ENCODE measurements at regions not wholly inside any gene's neighbourhood (a gene's known extent, or its start where the extent isn't known, plus 50 kb on each side); places are given as distances from the start of the nearest gene placed in this dataset.

GRCh38 chr7:81036057-81036456 lies 117.2 kb upstream of the SEMA3C start:
- Histone ChIP-seq H3K27ac (ENCODE audit: low read length in 2 of 2) (no peak overlapping the region), H3K4me3 (ENCODE audit: control extremely low read depth in 1 of 5, extremely low read depth in 1 of 5, insufficient read depth in 1 of 5, low read depth in 2 of 5, low read length in 4 of 5) (no peak overlapping the region), H2AFZ (ENCODE audit: insufficient read depth, low read depth, low read length, poor library complexity, severe bottlenecking) (no peak overlapping the region), H3K36me3 (replicated peaks in 1 of 2; ENCODE audit: control extremely low read depth in 1 of 2, control insufficient read depth in 1 of 2, extremely low read depth in 1 of 2, insufficient read depth in 2 of 2, low read length in 1 of 2) (no peaks in the 10 kb centered on the region), H3K4me1 (ENCODE audit: control insufficient read depth in 2 of 2, insufficient read depth in 2 of 2, low read length in 2 of 2) (no peaks in the 10 kb centered on the region), H3K9ac (ENCODE audit: low read length) (no peak overlapping the region), H3K79me2 (ENCODE audit: control insufficient read depth, insufficient read depth, low read length) (no peaks in the 10 kb centered on the region), H3K27me3 (replicated peaks in 1 of 4; ENCODE audit: control extremely low read depth in 1 of 4, control insufficient read depth in 3 of 4, insufficient read depth in 4 of 4, low read length in 3 of 4) (no peaks in the 10 kb centered on the region), H4K20me1 (ENCODE audit: control insufficient read depth, insufficient read depth, low read length, poor library complexity, severe bottlenecking) (no peaks in the 10 kb centered on the region), H3K4me2 (replicated peaks; ENCODE audit: low read depth, low read length, poor library complexity, severe bottlenecking) (no peak overlapping the region), H3K9me3 (ENCODE audit: control extremely low read depth in 1 of 3, control insufficient read depth in 2 of 3, insufficient read depth in 1 of 3, low read length in 2 of 3) (peaks cover 0 to 9% (median 0%) of the 10 kb centered on the region in 3 donors)
- ChIA-PET POLR2A (no interaction called here), CTCF (no interaction called here)
- Mint-ChIP-seq H3K27ac (no peak overlapping the region), H3K9me3 (ENCODE audit: insufficient read depth) (peaks cover 3% of the 10 kb centered on the region), H3K27me3 (no peaks in the 10 kb centered on the region), H3K4me3 (no peak overlapping the region), H3K4me1 (no peaks in the 10 kb centered on the region)
- ATAC-seq (ENCODE audit: low read depth) (no peak), DNase-seq (no peak)
- intact Hi-C loops (cut with micrococcal nuclease): no loop called here
- WGBS (ENCODE audit: insufficient coverage): 94% methylated on average over 2 of the region's 5 CpGs
- TF ChIP-seq EZH2 (IDR thresholded peaks at IDR 0.05; ENCODE audit: borderline replicate concordance, insufficient read depth, low read depth, low read length, poor library complexity, severe bottlenecking) (no peak), CTCF (IDR thresholded peaks at IDR 0.05) (no peak)

GRCh38 chr7:81031996-81032395 lies 113.1 kb upstream of the SEMA3C start:
- Mint-ChIP-seq H3K4me3 (no peak overlapping the region), H3K27ac (no peak overlapping the region), H3K27me3 (no peaks in the 10 kb centered on the region), H3K4me1 (no peaks in the 10 kb centered on the region), H3K9me3 (ENCODE audit: insufficient read depth) (no peaks in the 10 kb centered on the region)
- Histone ChIP-seq H2AFZ (ENCODE audit: insufficient read depth, low read depth, low read length, poor library complexity, severe bottlenecking) (no peak overlapping the region), H3K79me2 (ENCODE audit: control insufficient read depth, insufficient read depth, low read length) (no peaks in the 10 kb centered on the region), H3K4me3 (ENCODE audit: control extremely low read depth in 1 of 5, extremely low read depth in 1 of 5, insufficient read depth in 1 of 5, low read depth in 2 of 5, low read length in 4 of 5) (no peak overlapping the region), H3K27me3 (replicated peaks in 1 of 4; ENCODE audit: control extremely low read depth in 1 of 4, control insufficient read depth in 3 of 4, insufficient read depth in 4 of 4, low read length in 3 of 4) (no peaks in the 10 kb centered on the region), H3K36me3 (replicated peaks in 1 of 2; ENCODE audit: control extremely low read depth in 1 of 2, control insufficient read depth in 1 of 2, extremely low read depth in 1 of 2, insufficient read depth in 2 of 2, low read length in 1 of 2) (no peaks in the 10 kb centered on the region), H3K27ac (ENCODE audit: low read length in 2 of 2) (no peak overlapping the region), H3K4me2 (replicated peaks; ENCODE audit: low read depth, low read length, poor library complexity, severe bottlenecking) (no peak overlapping the region), H3K4me1 (ENCODE audit: control insufficient read depth in 2 of 2, insufficient read depth in 2 of 2, low read length in 2 of 2) (no peaks in the 10 kb centered on the region), H3K9ac (ENCODE audit: low read length) (no peak overlapping the region), H3K9me3 (ENCODE audit: control extremely low read depth in 1 of 3, control insufficient read depth in 2 of 3, insufficient read depth in 1 of 3, low read length in 2 of 3) (peaks cover 0 to 2% (median 0%) of the 10 kb centered on the region in 3 donors), H4K20me1 (ENCODE audit: control insufficient read depth, insufficient read depth, low read length, poor library complexity, severe bottlenecking) (no peaks in the 10 kb centered on the region)
- TF ChIP-seq CTCF (IDR thresholded peaks at IDR 0.05): no peak
- no peak for TF ChIP-seq EZH2 (IDR thresholded peaks at IDR 0.05; ENCODE audit: borderline replicate concordance, insufficient read depth, low read depth, low read length, poor library complexity, severe bottlenecking)
- ATAC-seq (ENCODE audit: low read depth): no peak
- CTCF ChIA-PET: no interaction called here
- intact Hi-C loops (cut with micrococcal nuclease): no loop called here
- POLR2A ChIA-PET: no interaction called here
- WGBS (ENCODE audit: insufficient coverage): no CpG with 5 or more reads among the region's 3 CpGs
- DNase-seq: no peak

All from B cell (primary cell).